ENCODE measurements at regions not wholly inside any gene's neighbourhood (a gene's known extent, or its start where the extent isn't known, plus 50 kb on each side); places are given as distances from the start of the nearest gene placed in this dataset.

- Histone ChIP-seq H3K36me3 (ENCODE audit: low read length) (no peaks in the 10 kb centered on the region), H3K27ac (ENCODE audit: low read depth, low read length) (no peak overlapping the region), H3F3A (ENCODE audit: insufficient read depth) (no peaks in the 10 kb centered on the region), H4K20me1 (ENCODE audit: low read depth, low read length) (no peaks in the 10 kb centered on the region), H2AFZ (ENCODE audit: low read depth, low read length, severe bottlenecking) (no peak overlapping the region), H3K9me3 (ENCODE audit: insufficient read depth, low read length) (no peaks in the 10 kb centered on the region), H3K27me3 (ENCODE audit: low read length) (no peaks in the 10 kb centered on the region), H3K4me3 (ENCODE audit: insufficient read depth, low read length, poor library complexity, severe bottlenecking) (no peak overlapping the region), H3K9me2 (replicated peaks; ENCODE audit: insufficient read depth, low read length) (no peaks in the 10 kb centered on the region), H3K9ac (ENCODE audit: low read length) (no peak overlapping the region), H3K79me2 (ENCODE audit: insufficient read depth, low read length) (no peaks in the 10 kb centered on the region), H3K4me2 (ENCODE audit: low read depth, low read length, poor library complexity, severe bottlenecking) (no peak overlapping the region)
- TF ChIP-seq CTCF (IDR thresholded peaks at IDR 0.05; ENCODE audit: insufficient read depth, low read length, poor library complexity, severe bottlenecking) (no peak), EZH2phosphoT487 (conservative IDR thresholded peaks at IDR 0.05; ENCODE audit: low read length) (no peak)
These were observed 830.2 kb upstream of the SOX11 start for GRCh38 chr2:4862031-4862430.

GRCh38 chr2:4866198-4866597 lies 826.0 kb upstream of the SOX11 start:
- H3K9me3 ChIP-seq (ENCODE audit: insufficient read depth, low read length), result no peaks in the 10 kb centered on the region
- H3K27me3 ChIP-seq (ENCODE audit: low read length), result no peaks in the 10 kb centered on the region
- no peaks in the 10 kb centered on the region for H3K36me3 ChIP-seq (ENCODE audit: low read length)

GRCh38 chr2:4868466-4868865 lies 823.7 kb upstream of the SOX11 start:
- Histone ChIP-seq H3K9me3 (ENCODE audit: insufficient read depth, low read length) (no peaks in the 10 kb centered on the region), H3K4me3 (ENCODE audit: insufficient read depth, low read length, poor library complexity, severe bottlenecking) (no peak overlapping the region), H3K36me3 (ENCODE audit: low read length) (no peaks in the 10 kb centered on the region), H2AFZ (ENCODE audit: low read depth, low read length, severe bottlenecking) (no peak overlapping the region), H3K9ac (ENCODE audit: low read length) (no peak overlapping the region), H3K4me2 (ENCODE audit: low read depth, low read length, poor library complexity, severe bottlenecking) (no peak overlapping the region), H3K27me3 (ENCODE audit: low read length) (no peaks in the 10 kb centered on the region), H3F3A (ENCODE audit: insufficient read depth) (no peaks in the 10 kb centered on the region), H3K9me2 (replicated peaks; ENCODE audit: insufficient read depth, low read length) (no peaks in the 10 kb centered on the region), H3K79me2 (ENCODE audit: insufficient read depth, low read length) (no peaks in the 10 kb centered on the region), H4K20me1 (ENCODE audit: low read depth, low read length) (no peaks in the 10 kb centered on the region), H3K27ac (ENCODE audit: low read depth, low read length) (no peak overlapping the region)
- no peak for TF ChIP-seq CTCF (IDR thresholded peaks at IDR 0.05; ENCODE audit: insufficient read depth, low read length, poor library complexity, severe bottlenecking)
- TF ChIP-seq EZH2phosphoT487 (conservative IDR thresholded peaks at IDR 0.05; ENCODE audit: low read length), result no peak

More at GRCh38 chr2:4866198-4866597, 826.0 kb upstream of the SOX11 start:
- Histone ChIP-seq H3K27ac (ENCODE audit: low read depth, low read length) (no peak overlapping the region), H3F3A (ENCODE audit: insufficient read depth) (no peaks in the 10 kb centered on the region), H4K20me1 (ENCODE audit: low read depth, low read length) (no peaks in the 10 kb centered on the region), H3K79me2 (ENCODE audit: insufficient read depth, low read length) (no peaks in the 10 kb centered on the region), H3K9ac (ENCODE audit: low read length) (no peak overlapping the region), H3K9me2 (replicated peaks; ENCODE audit: insufficient read depth, low read length) (no peaks in the 10 kb centered on the region), H3K4me3 (ENCODE audit: insufficient read depth, low read length, poor library complexity, severe bottlenecking) (no peak overlapping the region), H3K4me2 (ENCODE audit: low read depth, low read length, poor library complexity, severe bottlenecking) (no peak overlapping the region), H2AFZ (ENCODE audit: low read depth, low read length, severe bottlenecking) (no peak overlapping the region)
- no peak for TF ChIP-seq CTCF (IDR thresholded peaks at IDR 0.05; ENCODE audit: insufficient read depth, low read length, poor library complexity, severe bottlenecking)

- no peaks in the 10 kb centered on the region for H4K20me1 ChIP-seq (ENCODE audit: low read depth, low read length)
- H3F3A ChIP-seq (ENCODE audit: insufficient read depth), result no peaks in the 10 kb centered on the region
- H3K9ac ChIP-seq (ENCODE audit: low read length), result no peak overlapping the region
- H3K79me2 ChIP-seq (ENCODE audit: insufficient read depth, low read length), result no peaks in the 10 kb centered on the region
- H3K4me3 ChIP-seq (ENCODE audit: insufficient read depth, low read length, poor library complexity, severe bottlenecking), result no peak overlapping the region
- no peaks in the 10 kb centered on the region for H3K9me2 ChIP-seq (replicated peaks; ENCODE audit: insufficient read depth, low read length)
- H2AFZ ChIP-seq (ENCODE audit: low read depth, low read length, severe bottlenecking), result no peak overlapping the region
- H3K9me3 ChIP-seq (ENCODE audit: insufficient read depth, low read length), result no peaks in the 10 kb centered on the region
- no peak overlapping the region for H3K4me2 ChIP-seq (ENCODE audit: low read depth, low read length, poor library complexity, severe bottlenecking)
- no peak overlapping the region for H3K27ac ChIP-seq (ENCODE audit: low read depth, low read length)
- H3K36me3 ChIP-seq (ENCODE audit: low read length), result no peaks in the 10 kb centered on the region
- no peaks in the 10 kb centered on the region for H3K27me3 ChIP-seq (ENCODE audit: low read length)
- no peak for TF ChIP-seq CTCF (IDR thresholded peaks at IDR 0.05; ENCODE audit: insufficient read depth, low read length, poor library complexity, severe bottlenecking)
- no peak for TF ChIP-seq EZH2phosphoT487 (conservative IDR thresholded peaks at IDR 0.05; ENCODE audit: low read length)
These were observed 823.0 kb upstream of the SOX11 start for GRCh38 chr2:4869154-4869553.
